ENCODE measurements at regions not wholly inside any gene's neighbourhood (a gene's known extent, or its start where the extent isn't known, plus 50 kb on each side); places are given as distances from the start of the nearest gene placed in this dataset.
"Not testable (repeated sequence)": the region's sequence is repeated elsewhere in the genome, so short reads cannot be mapped to it uniquely, and the experiment has no call there.

GRCh38 chr14:30349520-30349919, 209.4 kb upstream of the G2E3 start:
- DNase-seq (ENCODE audit: low read depth in 2 of 2): no peak
- no peak for TF ChIP-seq CTCF (IDR thresholded peaks at IDR 0.05; ENCODE audit: low read depth, low read length)
- no peak overlapping the region for H3K4me3 ChIP-seq (replicated peaks in 1 of 2; ENCODE audit: low read depth in 2 of 2, low read length in 2 of 2)

- no peak overlapping the region for H3K4me3 ChIP-seq (replicated peaks in 1 of 2; ENCODE audit: low read depth in 2 of 2, low read length in 2 of 2)
- TF ChIP-seq CTCF (IDR thresholded peaks at IDR 0.05; ENCODE audit: low read depth, low read length): no peak
- DNase-seq (ENCODE audit: low read depth in 2 of 2): no peak
These were observed 204.5 kb upstream of the G2E3 start for GRCh38 chr14:30354439-30354838.

GRCh38 chr14:30355431-30355913, 203.5 kb upstream of the G2E3 start:
- TF ChIP-seq CTCF (IDR thresholded peaks at IDR 0.05; ENCODE audit: low read depth, low read length): no peak
- no peak overlapping the region for H3K4me3 ChIP-seq (replicated peaks in 1 of 2; ENCODE audit: low read depth in 2 of 2, low read length in 2 of 2)
- DNase-seq (ENCODE audit: low read depth in 2 of 2): peak; percentile 2 to 6

- TF ChIP-seq CTCF (IDR thresholded peaks at IDR 0.05; ENCODE audit: low read depth, low read length): no peak
- no peak overlapping the region for H3K4me3 ChIP-seq (replicated peaks in 1 of 2; ENCODE audit: low read depth in 2 of 2, low read length in 2 of 2)
- DNase-seq (ENCODE audit: low read depth in 2 of 2): no peak
These were observed 202.3 kb upstream of the G2E3 start for GRCh38 chr14:30356438-30357202.

- DNase-seq (ENCODE audit: low read depth in 2 of 2): no peak
- TF ChIP-seq CTCF (IDR thresholded peaks at IDR 0.05; ENCODE audit: low read depth, low read length): no peak
- H3K4me3 ChIP-seq (replicated peaks in 1 of 2; ENCODE audit: low read depth in 2 of 2, low read length in 2 of 2): no peak overlapping the region
These were observed 201.2 kb upstream of the G2E3 start for GRCh38 chr14:30357791-30358190.

DNA sequence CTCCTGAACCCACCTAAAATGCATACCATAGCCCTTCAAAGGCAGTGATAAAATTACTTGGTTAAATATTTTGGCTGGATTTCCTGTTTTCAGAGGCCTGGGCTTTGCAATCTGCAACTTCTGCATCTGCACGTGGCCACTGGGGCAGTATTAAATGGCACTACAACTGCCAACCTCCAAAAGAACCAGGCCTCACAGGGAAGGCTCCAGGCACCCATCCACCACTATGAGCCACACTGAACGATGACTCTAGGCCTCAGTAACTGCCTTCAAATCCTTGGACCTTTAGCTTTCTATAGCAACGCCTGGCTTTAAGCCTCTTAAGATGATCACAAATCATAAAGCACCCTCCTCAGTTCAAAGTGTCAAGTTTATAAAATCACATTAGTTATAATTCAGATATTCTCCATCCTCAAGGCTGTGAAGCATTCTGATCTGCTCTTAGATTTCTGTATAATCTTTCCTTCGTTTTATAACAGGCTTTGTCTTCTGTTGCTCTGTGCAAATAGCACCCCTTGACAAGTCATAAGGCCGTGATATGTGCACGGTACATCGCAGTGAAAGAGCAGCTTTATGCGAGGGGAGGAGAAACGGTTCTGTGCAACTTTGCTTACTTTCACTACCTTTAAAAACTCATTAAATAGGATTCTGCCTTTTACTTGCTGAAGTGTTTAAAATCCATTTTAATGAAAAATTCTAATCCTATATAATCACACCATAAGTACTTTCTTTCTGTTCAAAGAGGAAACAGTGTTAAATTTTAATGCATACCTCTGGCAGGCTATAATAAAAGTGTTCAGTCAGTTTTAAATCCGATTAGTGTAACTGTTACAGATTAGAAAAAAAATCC, 196.4 kb upstream of the G2E3 start:
- no peak overlapping the region for H3K4me3 ChIP-seq (replicated peaks in 1 of 2; ENCODE audit: low read depth in 2 of 2, low read length in 2 of 2)
- no peak for DNase-seq (ENCODE audit: low read depth in 2 of 2)
- TF ChIP-seq CTCF (IDR thresholded peaks at IDR 0.05; ENCODE audit: low read depth, low read length): no peak

GRCh38 chr14:30363219-30363880, 195.6 kb upstream of the G2E3 start:
- H3K4me3 ChIP-seq (replicated peaks in 1 of 2; ENCODE audit: low read depth in 2 of 2, low read length in 2 of 2); DNase-seq (ENCODE audit: low read depth in 2 of 2): not testable (repeated sequence)

Data from cardiac fibroblast (primary cell).